Liver (tissue), 3 donors: ENCODE measurements at regions not wholly inside any gene's neighbourhood (a gene's known extent, or its start where the extent isn't known, plus 50 kb on each side); places are given as distances from the start of the nearest gene placed in this dataset.

ENCODE experiments used
- ATF3 ChIP-seq: IDR thresholded peaks from 2 replicates; pipeline ENCODE4 v1.6.1; 2016; ENCODE audit warnings: antibody characterized with exemption
- CTCF ChIP-seq: fragments of 150-350 bp; IDR thresholded peaks from 2 replicates; pipeline ENCODE4 v1.5.1; 2017; ENCODE audit warnings: improper control_type of control experiment, low read depth, low read length; ENCODE audit not compliant: missing input control
- EGR1 ChIP-seq, 2 donors: IDR thresholded peaks; 2 replicates each; pipeline ENCODE4 v1.6.1; 2016 to 2018; ENCODE audit warnings: antibody characterized with exemption in 2 of 2, low read depth in 2 of 2
- FOXA1 ChIP-seq: IDR thresholded peaks from 2 replicates; pipeline ENCODE4 v1.6.1; 2016; ENCODE audit warnings: antibody characterized with exemption
- GABPA ChIP-seq, 2 donors: IDR thresholded peaks in 1 of 2; conservative IDR thresholded peaks in 1 of 2; 2 replicates each; pipeline ENCODE4 v1.6.1; 2016; ENCODE audit warnings: antibody characterized with exemption in 2 of 2, mild to moderate bottlenecking in 1 of 2, moderate library complexity in 1 of 2
- HNF4G ChIP-seq: IDR thresholded peaks from 2 replicates; pipeline ENCODE4 v1.6.1; 2016; ENCODE audit warnings: antibody characterized with exemption
- JUND ChIP-seq, 2 donors: IDR thresholded peaks; 2 replicates each; pipeline ENCODE4 v1.6.1; 2016; ENCODE audit warnings: antibody characterized with exemption in 2 of 2
- MAX ChIP-seq: IDR thresholded peaks from 2 replicates; pipeline ENCODE4 v1.6.1; 2016; ENCODE audit warnings: antibody characterized with exemption
- RAD21 ChIP-seq, 2 donors: IDR thresholded peaks; 2 replicates each; pipeline ENCODE4 v1.6.1; 2016; ENCODE audit warnings: antibody characterized with exemption in 2 of 2, mild to moderate bottlenecking in 2 of 2
- REST ChIP-seq: IDR thresholded peaks from 2 replicates; pipeline ENCODE4 v1.6.1; 2016; ENCODE audit warnings: antibody characterized with exemption, mild to moderate bottlenecking
- RXRA ChIP-seq, 2 donors: IDR thresholded peaks; 2 replicates each; pipeline ENCODE4 v1.6.1; 2017 to 2018; ENCODE audit warnings: antibody characterized with exemption in 2 of 2, mild to moderate bottlenecking in 1 of 2
- SP1 ChIP-seq: IDR thresholded peaks from 2 replicates; pipeline ENCODE4 v1.6.1; 2018; ENCODE audit warnings: antibody characterized with exemption, mild to moderate bottlenecking
- ZBTB33 ChIP-seq: IDR thresholded peaks from 2 replicates; pipeline ENCODE4 v1.6.1; 2016; ENCODE audit warnings: antibody characterized with exemption
- donor health status: healthy.
- donor health status: healthy.

GRCh38 chr3:141418751-141419150 lies 50.4 kb downstream of the ZBTB38 start:
- TF ChIP-seq ZBTB33: no peak
- no peak for TF ChIP-seq CTCF
- no peak for TF ChIP-seq REST
- TF ChIP-seq JUND (IDR thresholded peaks at IDR 0.05): no peak
- no peak for TF ChIP-seq FOXA1
- no peak for TF ChIP-seq RXRA (IDR thresholded peaks at IDR 0.05)
- TF ChIP-seq ATF3: no peak
- TF ChIP-seq MAX: no peak
- no peak for TF ChIP-seq HNF4G
- TF ChIP-seq RAD21 (IDR thresholded peaks at IDR 0.05): no peak
- TF ChIP-seq EGR1 (IDR thresholded peaks at IDR 0.05; ENCODE audit: low read depth in 2 of 2): no peak
- TF ChIP-seq GABPA (IDR thresholded peaks at IDR 0.05 in 1 of 2, conservative IDR thresholded peaks at IDR 0.05 in 1 of 2): no peak
- no peak for TF ChIP-seq SP1
